SU-DHL-6 (cell line): ENCODE measurements at regions not wholly inside any gene's neighbourhood (a gene's known extent, or its start where the extent isn't known, plus 50 kb on each side); places are given as distances from the start of the nearest gene placed in this dataset.

Experiments used
- H2AFZ ChIP-seq: fragments of 200-600 bp; sonication (generic); 2 replicates; pipeline ENCODE4 v1.6.1; 2014; ENCODE audit warnings: low read depth, mild to moderate bottlenecking, moderate library complexity, mixed read lengths, antibody characterized with exemption, low read length; ENCODE audit not compliant: severe bottlenecking
- H3F3A ChIP-seq: fragments of 200-600 bp; shearing (Covaris generic); 2 replicates; pipeline ENCODE4 v1.6.0; 2016; ENCODE audit warnings: antibody characterized with exemption, mild to moderate bottlenecking; ENCODE audit not compliant: insufficient read depth
- H3K27ac ChIP-seq: fragments of 200-600 bp; sonication (generic); 2 replicates; pipeline ENCODE4 v1.5.1; 2016; ENCODE audit warnings: low read depth, mild to moderate bottlenecking, low read length, moderate library complexity, mixed read lengths
- H3K27me3 ChIP-seq: fragments of 200-600 bp; sonication (generic), shearing (Covaris generic); 2 replicates; pipeline ENCODE4 v1.6.0; 2014; ENCODE audit warnings: mild to moderate bottlenecking, low read length
- H3K36me3 ChIP-seq: fragments of 200-600 bp; sonication (generic); 2 replicates; pipeline ENCODE4 v1.6.1; 2014; ENCODE audit warnings: mild to moderate bottlenecking, low read length, mixed read lengths
- H3K4me2 ChIP-seq: fragments of 300-600, 200-600 bp; shearing (Covaris generic), sonication (generic); 2 replicates; pipeline ENCODE4 v1.6.0; 2014; ENCODE audit warnings: low read length, low read depth, mild to moderate bottlenecking; ENCODE audit not compliant: poor library complexity, severe bottlenecking
- H3K4me3 ChIP-seq: fragments of 200-600 bp; sonication (generic); 2 replicates; pipeline ENCODE4 v1.5.1; 2014; ENCODE audit warnings: antibody characterized with exemption, low read length, mild to moderate bottlenecking, mixed read lengths; ENCODE audit not compliant: insufficient read depth, poor library complexity, severe bottlenecking
- H3K79me2 ChIP-seq: fragments of 200-600 bp; sonication (generic); 2 replicates; pipeline ENCODE4 v1.6.1; 2014; ENCODE audit warnings: mild to moderate bottlenecking, low read length, moderate library complexity; ENCODE audit not compliant: insufficient read depth
- H3K9ac ChIP-seq: fragments of 200-600 bp; sonication (generic); 2 replicates; pipeline ENCODE4 v1.7.0; 2014; ENCODE audit warnings: mild to moderate bottlenecking, low read length
- H3K9me2 ChIP-seq: fragments of 200-600 bp; sonication (generic); replicated peaks from 2 replicates; pipeline ENCODE4 v1.6.1; 2014; ENCODE audit warnings: low read length; ENCODE audit not compliant: insufficient read depth
- H3K9me3 ChIP-seq: fragments of 200-600 bp; sonication (generic); 2 replicates; pipeline ENCODE4 v1.6.1; 2014; ENCODE audit warnings: low read length, mixed read lengths; ENCODE audit not compliant: insufficient read depth
- H4K20me1 ChIP-seq: fragments of 200-600 bp; sonication (generic); 2 replicates; pipeline ENCODE4 v1.6.1; 2014; ENCODE audit warnings: low read depth, mild to moderate bottlenecking, antibody characterized with exemption, low read length, moderate library complexity, mixed read lengths
- CTCF ChIP-seq: fragments of 200-600 bp; sonication (generic); IDR thresholded peaks from one replicate; pipeline ENCODE4 v1.5.1; 2017; ENCODE audit warnings: antibody characterized with exemption, mild to moderate bottlenecking, low read length, moderate library complexity; ENCODE audit not compliant: insufficient read depth, poor library complexity, severe bottlenecking
- EZH2phosphoT487 ChIP-seq: fragments of 200-600 bp; sonication (generic), shearing (Covaris generic); conservative IDR thresholded peaks from 2 replicates; pipeline ENCODE4 v1.6.1; 2018; ENCODE audit warnings: mild to moderate bottlenecking, antibody characterized with exemption, low read length, moderate library complexity, mixed read lengths

GRCh38 chr1:164054331-164054730 is 504.7 kb upstream of the PBX1 start:
- H3K27ac ChIP-seq: no peak overlapping the region
- H3K79me2 ChIP-seq: no peaks in the 10 kb centered on the region
- no peak overlapping the region for H3K4me2 ChIP-seq
- no peaks in the 10 kb centered on the region for H4K20me1 ChIP-seq
- no peak overlapping the region for H2AFZ ChIP-seq
- no peaks in the 10 kb centered on the region for H3K36me3 ChIP-seq
- H3K27me3 ChIP-seq: no peaks in the 10 kb centered on the region
- no peak overlapping the region for H3K9ac ChIP-seq
- no peak overlapping the region for H3K4me3 ChIP-seq
- H3K9me2 ChIP-seq: no peaks in the 10 kb centered on the region
- H3F3A ChIP-seq: no peaks in the 10 kb centered on the region
- TF ChIP-seq CTCF (no peak), EZH2phosphoT487 (no peak)
- H3K9me3 ChIP-seq: no peaks in the 10 kb centered on the region

- Histone ChIP-seq H3K9me3 (no peaks in the 10 kb centered on the region), H3K27ac (no peak overlapping the region), H3K4me3 (no peak overlapping the region), H3K36me3 (no peaks in the 10 kb centered on the region), H3K27me3 (no peaks in the 10 kb centered on the region), H2AFZ (no peak overlapping the region), H3K4me2 (no peak overlapping the region), H4K20me1 (no peaks in the 10 kb centered on the region), H3K9me2 (no peaks in the 10 kb centered on the region), H3F3A (no peaks in the 10 kb centered on the region), H3K9ac (no peak overlapping the region), H3K79me2 (no peaks in the 10 kb centered on the region)
- no peak for TF ChIP-seq EZH2phosphoT487
- no peak for TF ChIP-seq CTCF
Measured at GRCh38 chr1:164058198-164058597, 500.8 kb upstream of the PBX1 start.

- H3K4me3 ChIP-seq: no peak overlapping the region
- no peaks in the 10 kb centered on the region for H3K9me2 ChIP-seq
- no peak overlapping the region for H3K9ac ChIP-seq
- no peaks in the 10 kb centered on the region for H3F3A ChIP-seq
- TF ChIP-seq EZH2phosphoT487 (no peak), CTCF (no peak)
- H4K20me1 ChIP-seq: no peaks in the 10 kb centered on the region
- H3K9me3 ChIP-seq: no peaks in the 10 kb centered on the region
- H3K27me3 ChIP-seq: no peaks in the 10 kb centered on the region
- H2AFZ ChIP-seq: no peak overlapping the region
- no peaks in the 10 kb centered on the region for H3K36me3 ChIP-seq
- H3K27ac ChIP-seq: no peak overlapping the region
- H3K4me2 ChIP-seq: no peak overlapping the region
- H3K79me2 ChIP-seq: no peaks in the 10 kb centered on the region
Measured at GRCh38 chr1:164061528-164061927, 497.5 kb upstream of the PBX1 start.

GRCh38 chr1:164064501-164064900 is 494.5 kb upstream of the PBX1 start:
- Histone ChIP-seq H2AFZ (no peak overlapping the region), H3K27ac (no peak overlapping the region), H3K4me3 (no peak overlapping the region), H3K9me3 (no peaks in the 10 kb centered on the region), H3K9me2 (no peaks in the 10 kb centered on the region), H3K9ac (no peak overlapping the region), H3K4me2 (no peak overlapping the region), H3F3A (no peaks in the 10 kb centered on the region), H3K36me3 (no peaks in the 10 kb centered on the region), H3K27me3 (no peaks in the 10 kb centered on the region), H3K79me2 (no peaks in the 10 kb centered on the region), H4K20me1 (no peaks in the 10 kb centered on the region)
- no peak for TF ChIP-seq EZH2phosphoT487
- no peak for TF ChIP-seq CTCF
